ENCODE measurements at regions not wholly inside any gene's neighbourhood (a gene's known extent, or its start where the extent isn't known, plus 50 kb on each side); places are given as distances from the start of the nearest gene placed in this dataset.
A peak's percentile ranks its signal among the peaks of the same experiment; 100 is the strongest.

GRCh38 chr19:30222992-30223865 lies 149.0 kb upstream of the ZNF536 start:
- DNase-seq: no peak

GRCh38 chr19:30223866-30224688 lies 148.1 kb upstream of the ZNF536 start:
- DNase-seq: no peak

GRCh38 chr19:30224689-30225606 lies 147.2 kb upstream of the ZNF536 start:
- DNase-seq: peak; percentile 61

- no peak for DNase-seq
Measured at GRCh38 chr19:30225676-30226463, 146.3 kb upstream of the ZNF536 start.

DNA sequence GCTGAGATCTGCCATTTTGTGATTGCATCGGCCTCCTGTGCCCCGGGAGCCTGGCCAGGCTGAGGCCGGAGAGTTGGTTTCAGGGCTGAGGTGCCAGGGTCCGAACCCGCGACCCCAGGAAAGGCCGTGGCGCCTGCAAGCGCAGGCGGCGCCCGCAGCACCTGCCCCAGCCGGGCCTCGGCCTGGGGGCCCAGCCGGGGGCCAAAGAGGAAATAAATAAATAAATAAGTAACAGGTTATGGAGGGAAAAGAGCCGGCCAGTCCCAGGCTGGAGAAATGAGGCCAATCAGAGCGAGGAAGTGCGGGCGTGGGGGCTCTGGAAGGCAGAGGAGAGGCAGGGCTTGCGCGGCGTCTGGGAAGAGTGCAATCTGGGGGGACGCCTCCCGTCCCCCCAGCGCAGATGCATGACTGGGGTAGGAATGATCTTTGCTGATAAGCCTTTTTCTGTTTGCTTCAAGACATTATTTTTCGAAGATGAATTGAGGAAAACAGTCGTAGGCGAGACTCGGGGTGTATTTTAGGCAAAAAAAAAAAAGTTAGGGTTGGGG lies 145.6 kb upstream of the ZNF536 start:
- DNase-seq: peak; percentile 13

- DNase-seq: no peak
Measured at GRCh38 chr19:30227012-30227621, 145.1 kb upstream of the ZNF536 start.

GRCh38 chr19:30227661-30228112 lies 144.5 kb upstream of the ZNF536 start:
- peak; percentile 61 for DNase-seq

GRCh38 chr19:30228113-30228834 lies 143.9 kb upstream of the ZNF536 start:
- no peak for DNase-seq

DNA sequence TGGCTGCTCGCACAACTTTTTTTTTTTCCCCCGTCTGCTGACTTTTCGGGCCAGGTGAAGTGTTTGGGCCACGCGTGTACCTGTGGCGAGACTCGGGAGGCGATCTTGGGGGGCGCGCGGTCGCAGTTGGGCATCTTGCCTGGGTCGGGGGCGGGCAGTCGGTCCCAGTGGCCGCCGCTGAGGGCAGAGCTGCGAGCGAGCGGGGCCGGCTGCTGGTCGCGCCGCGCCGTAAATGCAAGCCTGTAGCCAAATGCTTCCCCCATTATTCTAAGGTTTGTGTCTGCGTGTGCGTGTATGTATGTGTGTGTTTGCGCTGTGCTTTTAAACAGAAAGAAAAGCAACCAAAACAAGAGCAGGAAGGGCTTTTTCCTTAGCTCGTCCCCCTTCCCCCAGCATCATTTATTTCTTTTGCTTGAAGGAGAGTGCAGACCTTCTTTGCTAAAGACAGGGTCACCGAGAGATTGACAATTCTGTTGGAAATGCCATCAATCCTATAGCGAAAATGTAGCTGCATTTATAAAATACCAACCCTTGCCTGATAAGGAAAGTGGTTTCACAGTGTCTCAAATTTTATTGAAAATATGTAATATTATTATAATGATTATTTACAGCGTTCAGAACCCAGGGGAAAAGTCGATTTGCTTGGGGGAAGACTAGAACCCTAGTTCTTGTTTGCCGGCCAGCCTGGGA lies 143.2 kb upstream of the ZNF536 start:
- peak; percentile 21 for DNase-seq

GRCh38 chr19:30229525-30230174 lies 142.5 kb upstream of the ZNF536 start:
- DNase-seq: peak; percentile 16

GRCh38 chr19:30231408-30232318 lies 140.5 kb upstream of the ZNF536 start:
- no peak for DNase-seq

GRCh38 chr19:30233375-30233774 lies 138.8 kb upstream of the ZNF536 start:
- DNase-seq: no peak

- DNase-seq: no peak
Measured at GRCh38 chr19:30235946-30236345, 136.2 kb upstream of the ZNF536 start.

DNA sequence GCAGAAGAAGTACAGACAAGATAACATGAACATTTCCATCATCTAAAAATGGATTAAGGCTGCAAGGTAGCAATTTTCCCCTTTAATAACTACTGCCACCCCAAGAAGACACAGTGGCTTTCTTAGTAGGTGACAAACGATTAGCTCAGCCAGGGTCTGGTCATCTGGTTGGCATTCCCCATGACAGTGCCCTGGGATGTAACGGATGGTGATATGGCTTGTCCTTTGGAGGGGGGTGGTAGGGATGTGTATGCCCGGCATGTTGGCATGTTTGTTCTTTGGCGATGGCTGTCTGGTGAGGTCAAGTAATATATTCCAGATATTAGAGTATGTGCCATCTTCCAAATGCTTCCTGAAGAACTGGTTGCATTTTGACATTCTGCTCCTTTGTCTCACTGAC lies 135.6 kb upstream of the ZNF536 start:
- DNase-seq: no peak

GRCh38 chr19:30237140-30237539 lies 135.0 kb upstream of the ZNF536 start:
- DNase-seq: no peak

DNA sequence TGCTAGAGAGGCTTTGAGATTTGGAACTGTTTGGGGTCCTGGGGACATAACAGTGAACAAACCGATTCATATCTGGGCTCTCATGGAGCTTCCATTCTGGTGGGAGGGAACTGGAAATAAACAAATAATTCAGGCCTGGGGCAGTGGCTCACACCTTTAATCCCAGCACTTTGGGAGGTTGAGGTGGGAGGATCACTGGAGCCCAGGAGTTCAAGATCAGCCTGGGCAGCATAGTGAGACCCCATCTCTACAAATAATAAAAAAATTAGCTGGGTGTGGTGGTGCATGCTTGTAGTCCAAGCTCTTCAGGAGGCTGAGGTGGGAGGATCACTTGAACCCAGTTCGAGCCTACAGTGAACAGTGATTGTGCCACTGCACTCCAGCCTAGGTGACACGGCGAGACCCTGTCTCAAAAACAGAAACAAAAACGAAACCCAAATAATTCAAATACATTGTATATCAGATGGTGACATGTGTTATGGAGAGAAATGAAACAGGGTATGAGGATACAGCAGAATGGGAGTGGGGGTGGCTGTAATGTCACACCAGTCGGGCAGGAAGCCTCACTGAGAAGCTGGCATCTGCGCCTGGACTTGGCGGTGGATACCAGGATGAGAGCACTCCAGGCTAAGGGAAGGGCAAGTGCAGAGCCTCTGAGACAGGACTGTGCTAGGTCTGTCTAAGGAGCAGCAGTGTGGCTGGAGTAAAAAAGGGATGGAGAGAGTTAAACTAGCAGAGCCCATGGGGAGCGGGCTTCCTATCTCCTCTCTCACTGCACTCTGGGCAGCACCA lies 131.1 kb upstream of the ZNF536 start:
- DNase-seq: no peak

GRCh38 chr19:30244533-30244932 lies 127.7 kb upstream of the ZNF536 start:
- DNase-seq: no peak
